C4-2B (cell line): ENCODE measurements at regions not wholly inside any gene's neighbourhood (a gene's known extent, or its start where the extent isn't known, plus 50 kb on each side); places are given as distances from the start of the nearest gene placed in this dataset.

Experiments
- CTCF ChIP-seq: fragments of 450-650 bp; conservative IDR thresholded peaks from 2 replicates; pipeline ENCODE4 v1.5.1; 2017; ENCODE audit warnings: mild to moderate bottlenecking
- ZFX ChIP-seq: fragments of 450-650 bp; IDR thresholded peaks from 2 replicates; pipeline ENCODE4 v1.6.1; 2017

- no peak for TF ChIP-seq CTCF
- TF ChIP-seq ZFX = no peak
Observed at GRCh38 chr2:239495175-239495574, 94.4 kb upstream of the HDAC4 start.
